NCI-H82 (cell line): ENCODE measurements at regions not wholly inside any gene's neighbourhood (a gene's known extent, or its start where the extent isn't known, plus 50 kb on each side); places are given as distances from the start of the nearest gene placed in this dataset.
A peak's percentile ranks its signal among the peaks of the same experiment; 100 is the strongest.

Experiments
- DNase-seq: peaks from one replicate; lab custom pipeline; 2025; lab: John Stamatoyannopoulos, UW

- no peak for DNase-seq
These were observed 231.1 kb downstream of the UTP18 start for GRCh38 chr17:51491416-51491815.

- DNase-seq, result no peak
These were observed 232.9 kb downstream of the UTP18 start for GRCh38 chr17:51493206-51493605.

GRCh38 chr17:51496378-51496777, 236.0 kb downstream of the UTP18 start:
- DNase-seq, result no peak

- no peak for DNase-seq
These were observed 239.6 kb downstream of the UTP18 start for GRCh38 chr17:51499897-51500296.

- DNase-seq, result no peak
These were observed 240.1 kb downstream of the UTP18 start for GRCh38 chr17:51500454-51500853.

- DNase-seq, result no peak
These were observed 245.1 kb downstream of the UTP18 start for GRCh38 chr17:51505450-51505849.

GRCh38 chr17:51507444-51507843, 247.1 kb downstream of the UTP18 start:
- peak; percentile 80 for DNase-seq

DNA sequence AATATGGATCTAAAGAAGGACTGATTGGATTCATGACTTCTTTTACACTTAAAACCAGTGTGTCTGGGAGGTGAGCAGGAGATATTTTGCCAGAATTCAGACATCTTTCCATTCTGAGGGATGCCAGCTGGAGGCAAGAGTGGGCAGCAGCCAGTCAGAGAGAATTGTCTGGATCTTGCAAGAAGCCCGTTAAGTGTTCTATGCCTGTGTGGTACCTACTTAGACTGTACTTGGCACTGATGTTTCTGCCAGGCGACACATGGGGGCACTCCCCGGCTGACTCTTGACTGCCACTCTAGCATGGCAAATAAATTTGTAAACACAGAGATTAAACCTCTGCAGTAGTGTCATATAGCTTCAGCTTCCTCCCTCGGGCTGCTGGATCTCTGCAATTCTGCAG, 247.7 kb downstream of the UTP18 start:
- DNase-seq, result no peak

DNA sequence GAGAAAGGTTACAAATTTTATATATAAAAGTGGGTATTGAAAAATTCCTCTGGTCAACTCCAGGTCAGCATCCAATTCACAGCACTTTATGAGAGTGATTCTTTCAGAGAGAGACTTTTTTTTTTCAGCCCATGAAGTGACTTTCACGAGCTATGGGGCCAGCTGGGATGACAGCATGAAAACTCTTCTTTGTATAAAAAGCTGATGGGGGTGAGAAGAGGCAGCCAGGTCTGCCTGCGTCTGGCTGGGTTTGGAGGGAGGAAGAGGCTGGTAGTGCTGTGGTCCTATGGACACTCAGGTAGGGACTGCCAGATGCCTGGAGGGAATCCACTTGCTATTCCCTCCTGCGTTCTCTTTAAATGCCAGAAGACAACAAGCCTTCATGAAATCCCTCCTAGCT, 250.6 kb downstream of the UTP18 start:
- no peak for DNase-seq

- no peak for DNase-seq
These were observed 252.0 kb downstream of the UTP18 start for GRCh38 chr17:51512220-51512907.

DNA sequence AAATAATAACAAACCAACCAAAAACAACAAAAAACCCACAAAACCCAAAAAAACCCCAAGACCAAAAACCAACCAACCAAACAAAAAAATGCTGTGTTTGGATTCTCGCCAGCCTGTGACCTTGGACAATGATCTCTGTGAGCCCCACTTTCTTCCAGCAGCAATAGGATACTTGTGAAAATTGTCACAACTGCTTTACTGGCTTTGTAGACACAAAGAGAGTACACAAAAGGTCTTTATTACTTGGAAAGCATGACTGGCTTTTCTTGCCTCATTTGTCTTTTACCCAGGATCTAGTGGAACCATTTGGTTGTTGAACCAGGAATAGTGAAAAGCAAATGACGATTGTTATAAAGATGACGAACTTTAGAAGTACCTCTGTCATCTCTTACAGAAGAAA, 256.6 kb downstream of the UTP18 start:
- DNase-seq, result no peak

GRCh38 chr17:51524524-51524923, 264.2 kb downstream of the UTP18 start:
- DNase-seq, result no peak

- DNase-seq, result no peak
These were observed 266.2 kb downstream of the UTP18 start for GRCh38 chr17:51526507-51526906.

GRCh38 chr17:51527225-51527982, 267.1 kb downstream of the UTP18 start:
- no peak for DNase-seq

GRCh38 chr17:51528111-51528510, 267.8 kb downstream of the UTP18 start:
- no peak for DNase-seq

DNA sequence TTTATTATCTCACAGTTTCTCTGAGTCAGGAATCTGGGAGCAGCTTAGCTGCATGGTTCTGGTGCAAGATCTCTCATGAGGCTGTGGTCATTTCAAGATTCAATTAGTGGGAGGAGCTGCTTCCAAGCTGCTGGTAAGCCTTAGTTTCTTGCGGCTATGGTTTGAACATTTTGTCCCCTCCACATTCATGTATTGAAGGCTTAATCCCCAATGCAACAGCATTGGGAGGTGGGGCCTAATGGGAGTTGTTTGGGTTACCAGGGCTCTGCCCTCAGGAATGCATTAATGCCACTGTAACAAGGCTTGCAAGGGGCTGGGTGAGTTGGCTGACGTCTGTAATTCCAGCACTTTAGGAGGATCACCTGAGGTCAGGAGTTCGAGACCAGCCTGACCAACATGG, 272.9 kb downstream of the UTP18 start:
- no peak for DNase-seq

GRCh38 chr17:51533821-51534220, 273.5 kb downstream of the UTP18 start:
- no peak for DNase-seq

DNA sequence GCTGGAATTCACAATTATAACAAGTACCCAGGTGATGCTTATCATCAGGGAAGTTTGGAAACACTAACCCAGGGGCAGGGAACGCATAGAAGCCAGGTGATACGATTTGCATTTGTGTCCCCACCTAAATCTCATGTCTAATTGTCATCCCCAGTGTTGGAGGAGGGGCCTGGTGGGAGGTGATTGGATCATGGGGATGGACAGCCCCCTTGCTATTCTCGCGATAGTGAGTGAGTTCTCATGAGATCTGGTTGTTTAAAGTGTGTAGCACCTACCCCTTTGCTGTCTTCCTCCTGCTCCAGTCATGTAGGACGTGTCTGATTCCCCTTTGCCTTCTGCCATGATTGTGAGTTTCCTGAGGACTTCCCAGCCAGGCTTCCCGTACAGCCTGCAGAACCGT, 276.3 kb downstream of the UTP18 start:
- DNase-seq, result no peak

DNA sequence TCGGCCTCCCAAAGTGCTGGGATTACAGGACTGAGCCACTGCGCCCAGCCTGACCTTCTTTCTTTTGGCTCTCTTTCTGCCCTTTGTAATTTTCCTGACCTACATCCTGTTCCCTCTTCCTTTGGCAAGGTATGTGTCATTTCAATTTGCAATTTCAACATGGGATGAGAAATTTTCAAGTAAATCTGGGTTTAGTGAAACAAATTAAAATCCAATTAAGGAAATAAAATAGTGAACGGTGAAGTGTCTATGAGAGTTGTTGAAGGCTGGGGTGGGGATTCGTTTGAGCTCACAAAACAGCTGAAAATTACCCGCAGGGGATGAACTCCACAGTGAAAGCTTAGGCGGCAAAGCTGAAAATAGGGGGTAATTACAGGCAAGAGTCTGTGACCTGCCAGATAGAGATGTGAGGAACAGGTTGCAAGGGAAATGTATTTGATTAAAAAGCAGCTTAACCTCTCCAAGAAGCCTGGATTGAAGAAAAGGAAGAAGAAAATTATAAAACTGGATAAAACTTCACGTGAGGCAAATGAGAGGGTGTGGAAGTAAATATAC, 277.7 kb downstream of the UTP18 start:
- peak; percentile 22 for DNase-seq

DNA sequence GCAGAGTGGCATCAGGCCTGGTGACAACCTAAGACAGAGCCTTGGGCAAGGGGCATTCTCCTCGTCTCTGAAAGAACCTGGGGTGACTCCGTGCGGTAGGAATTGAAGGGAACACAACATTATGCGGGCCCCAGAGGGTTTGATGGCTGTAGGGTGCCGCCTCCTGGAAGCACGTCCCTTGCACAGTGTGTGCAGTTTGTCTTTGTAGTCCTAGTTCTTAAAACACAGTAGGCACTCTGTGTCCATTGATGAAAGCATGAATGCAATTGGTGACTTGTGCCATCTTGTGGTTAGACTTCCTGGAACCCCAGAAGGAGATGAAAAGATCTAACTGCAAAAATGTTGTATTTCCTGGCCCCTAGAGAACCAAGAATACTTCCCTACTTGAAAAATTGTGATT, 279.8 kb downstream of the UTP18 start:
- DNase-seq, result no peak

GRCh38 chr17:51541215-51541614, 280.9 kb downstream of the UTP18 start:
- DNase-seq, result no peak

DNA sequence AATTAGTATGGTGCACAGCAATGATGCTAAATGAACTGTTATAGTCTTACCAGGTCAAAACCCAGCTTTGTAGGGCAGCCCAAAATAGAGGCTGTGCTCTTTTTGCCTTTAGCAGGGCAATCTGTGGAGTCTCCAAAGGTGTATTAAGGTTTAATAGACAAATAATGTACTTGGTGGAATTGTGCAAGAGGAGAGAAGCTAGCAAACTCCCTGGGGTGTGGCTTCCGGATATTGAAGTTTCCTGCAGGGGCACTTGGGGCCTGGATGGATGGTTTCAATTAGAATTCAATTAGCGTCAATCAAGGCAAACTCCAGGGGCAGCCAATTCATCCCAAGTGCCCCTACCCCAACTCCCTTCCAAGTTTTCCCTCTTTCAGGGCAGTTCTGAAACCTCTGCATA, 285.8 kb downstream of the UTP18 start:
- no peak for DNase-seq

GRCh38 chr17:51548125-51548524, 287.8 kb downstream of the UTP18 start:
- no peak for DNase-seq
